SK-N-SH (cell line): ENCODE measurements at regions not wholly inside any gene's neighbourhood (a gene's known extent, or its start where the extent isn't known, plus 50 kb on each side); places are given as distances from the start of the nearest gene placed in this dataset.

ENCODE experiments used
- CTCF ChIA-PET: fragments of 300-600, 350-600 bp; formaldehyde crosslinking; extraction: SDS; loops from one replicate; lab custom pipeline; 2021; lab: Yijun Ruan, JAX
- POLR2A ChIA-PET: fragments of 350-600 bp; sonication (Branson Sonifier 250); formaldehyde crosslinking; extraction: SDS; loops from one replicate; lab custom pipeline; 2020; ENCODE audit warnings: antibody characterized with exemption, inconsistent platforms; lab: Yijun Ruan, JAX
- DNase-seq: peaks from one replicate; pipeline ENCODE4 v3.0.0; 2012
- H2AFZ ChIP-seq: fragments of 200-600 bp; sonication (generic); 2 replicates; pipeline ENCODE4 v1.8.1; 2016; ENCODE audit warnings: antibody characterized with exemption, mild to moderate bottlenecking, low read depth
- H3F3A ChIP-seq: fragments of 200-600 bp; sonication (generic); replicated peaks from 2 replicates; pipeline ENCODE3; 2016; ENCODE audit warnings: antibody characterized with exemption, mild to moderate bottlenecking; ENCODE audit not compliant: insufficient read depth
- H3K27ac ChIP-seq, 2 experiments: fragments of 200-500 bp in 1 of 2; fragments of 200-600 bp in 1 of 2; sonication (Bioruptor generic) in 1 of 2; sonication (generic), shearing (Covaris generic) in 1 of 2; 2 replicates each; pipeline versions ENCODE4 v1.5.1 to v1.6.1; 2014 to 2016; ENCODE audit warnings: low read depth in 2 of 2, inconsistent platforms in 1 of 2, low read length in 1 of 2, mild to moderate bottlenecking in 1 of 2, mixed read lengths in 1 of 2
- H3K27me3 ChIP-seq: fragments of 200-600 bp; sonication (generic), shearing (Covaris generic); 2 replicates; pipeline ENCODE4 v1.6.1; 2016; ENCODE audit warnings: mixed run types; ENCODE audit not compliant: insufficient read depth
- H3K36me3 ChIP-seq, 2 experiments: fragments of 200-500 bp in 1 of 2; fragments of 200-600 bp in 1 of 2; sonication (Bioruptor generic) in 1 of 2; sonication (generic) in 1 of 2; replicated peaks in 1 of 2; 2 replicates each; pipeline versions ENCODE3 to v1.5.1; 2014 to 2016; ENCODE audit warnings: low read length in 1 of 2, mild to moderate bottlenecking in 1 of 2; ENCODE audit not compliant: insufficient read depth in 2 of 2, control insufficient read depth in 1 of 2
- H3K4me1 ChIP-seq, 2 experiments: fragments of 200-500 bp in 1 of 2; fragments of 200-600 bp in 1 of 2; sonication (Bioruptor generic) in 1 of 2; sonication (generic), shearing (Covaris generic) in 1 of 2; 2 replicates each; pipeline versions ENCODE4 v1.5.1 to v1.6.1; 2014 to 2016; ENCODE audit warnings: low read depth in 1 of 2, low read length in 1 of 2, mixed run types in 1 of 2; ENCODE audit not compliant: insufficient read depth in 2 of 2, control insufficient read depth in 1 of 2
- H3K4me2 ChIP-seq: fragments of 200-600 bp; sonication (generic), shearing (Covaris generic); 2 replicates; pipeline ENCODE4 v1.6.1; 2017; ENCODE audit warnings: mixed run types
- H3K4me3 ChIP-seq, 2 experiments: fragments of 200-500 bp in 1 of 2; fragments of 200-600 bp in 1 of 2; sonication (Bioruptor generic) in 1 of 2; sonication (generic), shearing (Covaris generic) in 1 of 2; 2 replicates each; pipeline versions ENCODE4 v1.5.1 to v1.8.1; 2014 to 2016; ENCODE audit warnings: low read depth in 2 of 2, inconsistent platforms in 1 of 2, low read length in 1 of 2, mild to moderate bottlenecking in 1 of 2, mixed read lengths in 1 of 2, moderate library complexity in 1 of 2
- H3K79me2 ChIP-seq: fragments of 200-600 bp; sonication (generic); 2 replicates; pipeline ENCODE4 v1.8.1; 2017; ENCODE audit warnings: mild to moderate bottlenecking; ENCODE audit not compliant: insufficient read depth
- H3K9ac ChIP-seq: fragments of 200-600 bp; sonication (generic); 2 replicates; pipeline ENCODE4 v1.6.1; 2017; ENCODE audit warnings: mixed run types
- H3K9me2 ChIP-seq: fragments of 200-600 bp; sonication (generic); 2 replicates; pipeline ENCODE4 v1.6.1; 2017; ENCODE audit warnings: mixed run types
- H3K9me3 ChIP-seq: fragments of 200-600 bp; sonication (generic); 2 replicates; pipeline ENCODE4 v1.6.1; 2017; ENCODE audit warnings: mixed run types, mild to moderate bottlenecking, moderate library complexity
- H4K20me1 ChIP-seq: fragments of 200-600 bp; sonication (generic); 2 replicates; pipeline ENCODE4 v1.6.1; 2017; ENCODE audit warnings: mild to moderate bottlenecking, mixed run types; ENCODE audit not compliant: insufficient read depth
- CHD2 ChIP-seq: fragments of 150-350 bp; IDR thresholded peaks from 2 replicates; pipeline ENCODE4 v1.6.1; 2018; ENCODE audit warnings: low read length; ENCODE audit not compliant: partially characterized antibody
- ELF1 ChIP-seq: IDR thresholded peaks from 2 replicates; pipeline ENCODE4 v1.4.0; 2012
- EZH2phosphoT487 ChIP-seq: fragments of 200-600 bp; sonication (generic); IDR thresholded peaks from 2 replicates; pipeline ENCODE4 v1.6.1; 2017; ENCODE audit warnings: low read depth, mixed run types, mild to moderate bottlenecking, antibody characterized with exemption, moderate library complexity, borderline replicate concordance
- FOSL2 ChIP-seq: IDR thresholded peaks from 2 replicates; pipeline ENCODE4 v1.4.0; 2012; ENCODE audit warnings: low read depth, mild to moderate bottlenecking, moderate library complexity, borderline replicate concordance
- GABPA ChIP-seq: IDR thresholded peaks from 2 replicates; pipeline ENCODE4 v1.4.0; 2012; ENCODE audit warnings: low read depth, mild to moderate bottlenecking
- GATA2 ChIP-seq: sonication (generic); formaldehyde crosslinking; IDR thresholded peaks from 2 replicates; pipeline ENCODE4 v1.5.0; 2020; ENCODE audit warnings: mild to moderate bottlenecking, missing genetic modification reagents
- JUND ChIP-seq: IDR thresholded peaks from 2 replicates; pipeline ENCODE4 v1.4.0; 2012
- MEF2A ChIP-seq: IDR thresholded peaks from 2 replicates; pipeline ENCODE4 v1.4.0; 2012; ENCODE audit warnings: low read depth, borderline replicate concordance
- MXI1 ChIP-seq: IDR thresholded peaks from 2 replicates; pipeline ENCODE4 v1.6.1; 2012; ENCODE audit warnings: mild to moderate bottlenecking, low read depth, low read length, improper control_type of control experiment
- NFIC ChIP-seq: IDR thresholded peaks from 2 replicates; pipeline ENCODE4 v1.4.0; 2012; ENCODE audit warnings: borderline replicate concordance
- NRF1 ChIP-seq: IDR thresholded peaks from 2 replicates; pipeline ENCODE4 v1.6.1; 2012; ENCODE audit warnings: low read depth, mild to moderate bottlenecking, low read length
- POLR2AphosphoS5 ChIP-seq: IDR thresholded peaks from 2 replicates; pipeline ENCODE4 v1.6.1; 2012; ENCODE audit warnings: low read depth, low read length
- RAD21 ChIP-seq: IDR thresholded peaks from 2 replicates; pipeline ENCODE4 v1.6.1; 2012; ENCODE audit warnings: mild to moderate bottlenecking, low read length
- RCOR1 ChIP-seq: fragments of 150-350 bp; IDR thresholded peaks from 2 replicates; pipeline ENCODE4 v1.6.1; 2017; ENCODE audit warnings: antibody characterized with exemption, low read length
- SIN3A ChIP-seq: IDR thresholded peaks from 2 replicates; pipeline ENCODE4 v1.6.1; 2012; ENCODE audit warnings: low read depth, mild to moderate bottlenecking, low read length, moderate library complexity, borderline replicate concordance
- SMC3 ChIP-seq: IDR thresholded peaks from 2 replicates; pipeline ENCODE4 v1.6.1; 2012; ENCODE audit warnings: low read depth, low read length, improper control_type of control experiment
- TAF1 ChIP-seq: IDR thresholded peaks from 2 replicates; pipeline ENCODE4 v1.6.1; 2012; ENCODE audit warnings: low read depth, mild to moderate bottlenecking, low read length, moderate library complexity, borderline replicate concordance
- TCF12 ChIP-seq: IDR thresholded peaks from 2 replicates; pipeline ENCODE4 v1.4.0; 2012
- WGBS: methylation state at CpG from one replicate; pipeline ENCODE4 v1.1.6; 2017; ENCODE audit warnings: low lambda C conversion rate; 5-methylcytosine and 5-hydroxymethylcytosine counted together
- TF ChIP-seq, protein P1 (sequence below): fragments of 200-600 bp; sonication (generic); IDR thresholded peaks from 2 replicates; pipeline ENCODE4 v1.6.1; 2017; ENCODE audit warnings: antibody characterized with exemption, mild to moderate bottlenecking, moderate library complexity
- TF ChIP-seq, protein P2 (sequence below): IDR thresholded peaks from 2 replicates; pipeline ENCODE4; 2012
- TF ChIP-seq, protein P3 (sequence below): IDR thresholded peaks from 2 replicates; pipeline ENCODE4 v1.4.0; 2012; ENCODE audit warnings: low read depth
- TF ChIP-seq, protein P4 (sequence below): fragments of 150-350 bp; IDR thresholded peaks from 2 replicates; pipeline ENCODE4 v1.6.1; 2017; ENCODE audit warnings: antibody characterized with exemption, low read length, low read depth, borderline replicate concordance

DNA sequence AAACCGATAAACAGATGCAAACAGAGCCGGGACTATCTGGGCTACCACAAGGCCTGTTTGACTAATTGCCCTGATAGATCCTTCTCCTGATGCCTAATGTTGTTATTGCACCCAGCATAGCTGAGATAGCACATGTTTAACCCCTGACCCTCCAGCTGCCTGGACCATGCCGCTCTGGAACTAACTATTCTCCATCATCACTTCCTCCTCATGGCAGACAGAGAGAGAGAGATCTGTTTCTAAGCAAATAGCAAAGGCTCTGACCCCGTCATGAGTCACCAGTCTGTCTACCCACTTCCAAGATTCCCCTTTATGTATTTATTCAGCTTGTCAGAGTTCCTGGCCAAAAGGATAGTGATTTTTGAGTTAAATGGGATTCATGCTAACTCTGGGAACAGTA lies 58.2 kb upstream of the FLRT2 start (continued):
- peak; percentile 93 for TF ChIP-seq FOSL2
- no peak for TF ChIP-seq RAD21
- no peak for TF ChIP-seq EZH2phosphoT487
- TF ChIP-seq GATA2 (CRISPR knock-in tag) = no peak
- TF ChIP-seq, protein P1, sequence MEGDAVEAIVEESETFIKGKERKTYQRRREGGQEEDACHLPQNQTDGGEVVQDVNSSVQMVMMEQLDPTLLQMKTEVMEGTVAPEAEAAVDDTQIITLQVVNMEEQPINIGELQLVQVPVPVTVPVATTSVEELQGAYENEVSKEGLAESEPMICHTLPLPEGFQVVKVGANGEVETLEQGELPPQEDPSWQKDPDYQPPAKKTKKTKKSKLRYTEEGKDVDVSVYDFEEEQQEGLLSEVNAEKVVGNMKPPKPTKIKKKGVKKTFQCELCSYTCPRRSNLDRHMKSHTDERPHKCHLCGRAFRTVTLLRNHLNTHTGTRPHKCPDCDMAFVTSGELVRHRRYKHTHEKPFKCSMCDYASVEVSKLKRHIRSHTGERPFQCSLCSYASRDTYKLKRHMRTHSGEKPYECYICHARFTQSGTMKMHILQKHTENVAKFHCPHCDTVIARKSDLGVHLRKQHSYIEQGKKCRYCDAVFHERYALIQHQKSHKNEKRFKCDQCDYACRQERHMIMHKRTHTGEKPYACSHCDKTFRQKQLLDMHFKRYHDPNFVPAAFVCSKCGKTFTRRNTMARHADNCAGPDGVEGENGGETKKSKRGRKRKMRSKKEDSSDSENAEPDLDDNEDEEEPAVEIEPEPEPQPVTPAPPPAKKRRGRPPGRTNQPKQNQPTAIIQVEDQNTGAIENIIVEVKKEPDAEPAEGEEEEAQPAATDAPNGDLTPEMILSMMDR = no peak
- no peak for TF ChIP-seq GABPA
- TF ChIP-seq MEF2A = no peak; the same call in 1 of the 2 replicates
- TF ChIP-seq CHD2 = no peak

DNA sequence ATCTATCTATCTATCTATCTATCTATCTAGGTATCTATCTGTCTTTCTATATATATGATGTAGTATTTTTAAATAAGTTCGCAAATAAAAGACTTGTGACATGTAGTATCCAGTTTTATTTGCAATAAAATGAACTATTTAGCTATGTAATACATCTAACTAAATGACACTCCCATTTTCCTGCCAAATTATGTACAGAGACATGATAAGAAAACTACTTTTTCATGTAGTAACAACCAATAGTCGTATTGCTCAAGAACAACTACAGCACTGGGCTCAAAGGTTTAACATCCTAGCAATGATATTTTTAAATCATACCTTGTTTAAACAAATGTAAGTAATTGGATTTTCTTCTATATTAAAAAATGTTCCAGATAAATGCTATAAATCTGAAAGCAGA lies 55.5 kb upstream of the FLRT2 start:
- Histone ChIP-seq H3K27ac (no peak overlapping the region), H3K4me2 (no peak overlapping the region), H3K4me3 (no peak overlapping the region), H3K9me3 (no peaks in the 10 kb centered on the region), H3K36me3 (no peaks in the 10 kb centered on the region), H3K9me2 (no peaks in the 10 kb centered on the region), H3K79me2 (no peaks in the 10 kb centered on the region), H3F3A (peaks cover 21% of the 10 kb centered on the region), H2AFZ (no peak overlapping the region; the same call in 1 of the 2 replicates), H4K20me1 (no peaks in the 10 kb centered on the region), H3K4me1 (peaks cover 0 to 26% of the 10 kb centered on the region in 2 experiments; a peak in 3 of 4 replicates), H3K27me3 (no peaks in the 10 kb centered on the region), H3K9ac (no peak overlapping the region)
- CTCF ChIA-PET = no interaction called here
- TF ChIP-seq ELF1 (no peak), JUND (no peak), RCOR1 (no peak), SMC3 (no peak), MXI1 (no peak), TAF1 (no peak), NFIC (no peak), EZH2phosphoT487 (no peak), TCF12 (no peak), SIN3A (no peak), POLR2AphosphoS5 (no peak), GATA2 (CRISPR knock-in tag) (no peak), NRF1 (no peak)
- TF ChIP-seq, protein P2, sequence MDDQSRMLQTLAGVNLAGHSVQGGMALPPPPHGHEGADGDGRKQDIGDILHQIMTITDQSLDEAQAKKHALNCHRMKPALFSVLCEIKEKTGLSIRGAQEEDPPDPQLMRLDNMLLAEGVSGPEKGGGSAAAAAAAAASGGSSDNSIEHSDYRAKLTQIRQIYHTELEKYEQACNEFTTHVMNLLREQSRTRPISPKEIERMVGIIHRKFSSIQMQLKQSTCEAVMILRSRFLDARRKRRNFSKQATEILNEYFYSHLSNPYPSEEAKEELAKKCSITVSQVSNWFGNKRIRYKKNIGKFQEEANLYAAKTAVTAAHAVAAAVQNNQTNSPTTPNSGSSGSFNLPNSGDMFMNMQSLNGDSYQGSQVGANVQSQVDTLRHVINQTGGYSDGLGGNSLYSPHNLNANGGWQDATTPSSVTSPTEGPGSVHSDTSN = no peak
- TF ChIP-seq, protein P3, sequence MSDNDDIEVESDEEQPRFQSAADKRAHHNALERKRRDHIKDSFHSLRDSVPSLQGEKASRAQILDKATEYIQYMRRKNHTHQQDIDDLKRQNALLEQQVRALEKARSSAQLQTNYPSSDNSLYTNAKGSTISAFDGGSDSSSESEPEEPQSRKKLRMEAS = no peak
- TF ChIP-seq, protein P4, sequence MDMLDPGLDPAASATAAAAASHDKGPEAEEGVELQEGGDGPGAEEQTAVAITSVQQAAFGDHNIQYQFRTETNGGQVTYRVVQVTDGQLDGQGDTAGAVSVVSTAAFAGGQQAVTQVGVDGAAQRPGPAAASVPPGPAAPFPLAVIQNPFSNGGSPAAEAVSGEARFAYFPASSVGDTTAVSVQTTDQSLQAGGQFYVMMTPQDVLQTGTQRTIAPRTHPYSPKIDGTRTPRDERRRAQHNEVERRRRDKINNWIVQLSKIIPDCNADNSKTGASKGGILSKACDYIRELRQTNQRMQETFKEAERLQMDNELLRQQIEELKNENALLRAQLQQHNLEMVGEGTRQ = no peak
- DNase-seq = no peak
- WGBS = 85% methylated on average over 2 of the region's 2 CpGs
- POLR2A ChIA-PET = no interaction called here
